ENCODE measurements at regions not wholly inside any gene's neighbourhood (a gene's known extent, or its start where the extent isn't known, plus 50 kb on each side); places are given as distances from the start of the nearest gene placed in this dataset.
"Not testable (repeated sequence)": the region's sequence is repeated elsewhere in the genome, so short reads cannot be mapped to it uniquely, and the experiment has no call there.

DNA sequence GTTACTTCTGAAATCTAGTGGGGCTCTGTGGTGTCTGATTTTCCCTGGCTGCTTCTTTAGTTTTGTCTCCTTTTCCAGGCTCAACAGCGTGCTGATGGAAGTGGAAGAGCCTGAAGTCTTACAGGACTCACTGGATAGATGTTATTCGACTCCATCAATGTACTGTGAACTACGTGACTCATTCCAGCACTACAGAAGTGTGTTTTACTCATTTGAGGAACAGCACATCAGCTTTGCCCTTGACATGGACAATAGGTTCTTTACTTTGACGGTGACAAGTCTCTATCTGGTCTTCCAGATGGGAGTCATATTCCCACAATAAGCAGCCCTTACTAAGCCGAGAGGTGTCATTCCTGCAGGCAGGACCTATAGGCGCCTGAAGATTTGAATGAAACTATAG is 51.1 kb downstream of the NBPF8 start:
- DNase-seq (ENCODE audit: low read depth); H3K4me3 ChIP-seq (ENCODE audit: low read depth, low read length): not testable (repeated sequence)

DNA sequence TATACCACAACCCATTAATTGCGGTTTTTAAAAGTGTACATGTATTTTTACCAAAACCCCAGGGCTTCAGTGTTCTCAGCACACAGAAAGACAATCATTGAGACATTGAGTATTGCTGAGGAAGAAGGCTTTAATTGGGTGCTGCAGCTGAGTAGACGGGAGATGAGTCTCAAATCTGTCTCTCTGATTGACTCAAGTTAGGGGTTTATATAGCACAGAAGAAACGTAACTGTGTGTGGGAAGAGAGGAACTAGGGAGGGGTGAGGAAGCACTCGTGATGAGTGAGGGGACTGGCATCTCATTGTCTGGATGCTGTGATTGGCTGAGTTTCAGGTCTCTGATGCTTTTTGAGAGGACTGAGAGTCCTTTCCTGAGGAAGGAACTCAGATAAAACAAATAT is 62.8 kb downstream of the NBPF8 start:
- not testable (repeated sequence) for H3K4me3 ChIP-seq (ENCODE audit: low read depth, low read length); DNase-seq (ENCODE audit: low read depth)

DNA sequence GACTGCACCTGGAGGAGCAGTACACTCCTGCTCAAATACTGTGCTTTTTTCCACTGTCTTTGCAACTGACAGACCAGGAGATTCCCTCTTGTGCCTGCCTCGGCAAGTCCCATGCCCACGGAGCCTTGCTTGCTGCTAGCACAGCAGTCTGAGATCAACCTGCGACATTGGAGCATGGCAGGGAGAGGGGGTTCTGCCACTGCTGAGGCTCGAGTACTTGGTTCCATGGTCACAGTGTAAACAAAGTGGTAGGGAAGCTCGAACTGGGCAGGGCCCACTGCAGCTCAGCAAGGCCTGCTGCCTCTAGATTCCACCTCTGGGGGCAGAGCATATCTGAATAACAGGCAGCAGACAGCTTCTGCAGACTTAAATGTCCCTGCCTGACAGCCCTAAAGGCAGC is 63.6 kb downstream of the NBPF8 start:
- not testable (repeated sequence) for H3K4me3 ChIP-seq (ENCODE audit: low read depth, low read length); DNase-seq (ENCODE audit: low read depth)

DNA sequence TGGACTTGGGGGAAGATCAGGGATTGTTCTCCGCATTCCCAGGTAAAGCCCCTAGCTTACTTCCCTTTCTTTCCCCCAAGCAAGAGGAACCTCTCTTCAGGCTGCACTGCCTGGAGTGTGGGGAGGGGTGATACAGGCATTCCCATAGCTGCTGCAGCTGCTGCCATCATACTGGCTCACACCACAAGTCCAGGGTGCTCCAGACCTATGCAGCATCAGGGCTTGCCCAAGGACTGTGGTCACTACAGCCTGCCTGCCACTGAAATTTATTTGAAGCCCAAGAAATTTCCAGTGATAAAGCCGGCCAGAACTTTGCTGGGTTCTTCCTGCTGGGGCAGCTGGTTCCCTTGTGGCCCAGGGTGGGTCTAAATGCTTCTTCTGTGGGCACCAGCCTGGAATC is 72.7 kb downstream of the NBPF8 start:
- not testable (repeated sequence) for DNase-seq (ENCODE audit: low read depth); H3K4me3 ChIP-seq (ENCODE audit: low read depth, low read length)

DNA sequence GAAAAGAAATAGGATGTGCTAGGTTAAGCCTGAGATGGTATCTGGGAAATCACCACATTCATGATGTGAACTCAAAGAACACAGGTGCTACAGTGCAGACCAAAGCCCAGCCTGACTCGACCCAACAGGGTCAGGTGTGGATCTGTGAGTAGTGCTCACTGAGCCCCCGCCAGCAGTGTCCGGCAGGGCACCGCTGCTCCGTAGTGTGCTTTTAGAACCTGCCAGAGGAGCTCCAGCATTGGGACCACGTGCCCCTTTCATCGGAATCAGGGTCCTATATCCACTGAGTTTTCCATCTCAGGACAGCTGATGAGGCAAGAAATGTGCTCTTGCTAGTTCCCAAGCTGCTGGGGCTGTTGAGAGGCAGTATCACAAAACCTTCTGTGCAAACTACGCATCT is 74.4 kb downstream of the NBPF8 start:
- not testable (repeated sequence) for H3K4me3 ChIP-seq (ENCODE audit: low read depth, low read length); DNase-seq (ENCODE audit: low read depth)

DNA sequence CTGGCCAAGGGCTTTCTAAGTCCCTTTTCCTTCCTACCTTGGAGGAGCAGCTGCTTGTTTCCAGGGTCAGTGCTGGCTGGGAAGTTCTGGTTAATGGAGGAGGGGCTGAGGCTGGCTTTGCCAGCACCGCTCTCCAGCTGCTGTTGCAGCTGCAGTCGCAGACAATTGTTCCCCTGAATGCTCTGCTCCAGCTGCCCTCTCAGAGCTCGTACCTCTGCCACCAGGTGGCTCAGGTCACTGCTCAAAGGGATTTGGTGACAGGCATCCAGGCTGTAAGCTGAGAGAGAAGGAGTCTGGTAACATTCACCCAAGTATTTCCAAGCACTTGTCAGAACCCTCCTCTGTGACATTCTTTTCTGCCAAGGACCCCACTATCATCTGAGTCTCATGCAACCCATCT is 82.3 kb downstream of the NBPF8 start:
- not testable (repeated sequence) for H3K4me3 ChIP-seq (ENCODE audit: low read depth, low read length); DNase-seq (ENCODE audit: low read depth)

DNA sequence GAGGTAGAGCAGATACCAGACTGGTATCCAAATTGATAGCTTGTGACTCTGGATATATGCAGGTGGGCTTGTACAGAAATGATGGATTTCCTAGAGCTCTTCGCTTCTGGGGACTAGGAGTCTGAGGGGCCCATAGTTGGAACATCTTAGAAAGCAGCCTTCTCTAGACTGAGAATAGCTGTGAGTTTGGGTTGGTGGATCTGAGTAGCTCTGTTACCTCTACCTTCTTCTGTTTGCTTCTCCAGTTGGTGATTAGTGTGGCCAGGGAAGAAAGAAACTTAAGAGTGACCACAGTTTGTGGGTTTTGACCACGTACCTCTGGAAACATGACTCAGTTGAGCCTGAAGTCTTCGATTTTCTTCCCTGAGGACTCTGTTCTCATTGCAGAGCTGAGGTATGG is 88.4 kb downstream of the NBPF8 start:
- DNase-seq (ENCODE audit: low read depth); H3K4me3 ChIP-seq (ENCODE audit: low read depth, low read length): not testable (repeated sequence)

DNA sequence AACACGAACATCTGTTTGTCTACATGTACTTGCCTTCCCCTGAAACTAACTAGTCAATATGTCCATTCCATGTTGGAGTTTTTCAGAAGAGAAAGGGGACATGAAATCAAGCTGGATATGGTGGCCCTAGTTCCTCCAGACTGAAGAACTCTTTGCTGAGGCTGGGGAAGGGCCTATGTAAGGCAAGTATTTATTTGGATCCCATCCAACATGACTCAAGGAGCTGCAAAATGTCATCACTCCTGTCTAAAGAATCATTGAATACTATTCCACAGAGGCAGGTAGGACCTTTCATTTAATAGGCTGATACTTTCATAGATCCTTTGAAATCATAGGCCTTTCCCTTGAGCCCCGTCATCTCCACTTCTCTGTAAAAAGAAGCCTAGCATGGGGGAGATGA is 91.5 kb downstream of the NBPF8 start:
- DNase-seq (ENCODE audit: low read depth); H3K4me3 ChIP-seq (ENCODE audit: low read depth, low read length): not testable (repeated sequence)

DNA sequence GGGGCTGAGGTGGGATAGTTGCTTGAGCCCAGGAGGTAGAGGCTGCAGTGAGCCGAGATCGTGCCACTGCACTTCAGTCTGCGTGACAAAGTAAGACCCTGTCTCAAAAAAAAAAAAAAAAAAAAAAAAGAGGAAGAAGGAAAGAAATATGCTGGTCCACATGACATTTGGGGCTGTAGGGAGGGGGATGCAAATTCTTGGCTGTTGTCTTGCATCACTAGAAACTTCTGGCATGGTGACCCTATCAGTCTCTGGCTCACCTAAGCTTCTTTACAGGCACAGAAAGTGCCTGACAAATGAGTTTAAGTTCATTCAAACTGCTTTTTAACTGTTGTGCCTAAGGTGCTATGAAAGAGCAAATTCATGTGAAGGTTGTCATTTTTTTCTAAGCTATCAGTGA is 93.5 kb downstream of the NBPF8 start:
- not testable (repeated sequence) for DNase-seq (ENCODE audit: low read depth); H3K4me3 ChIP-seq (ENCODE audit: low read depth, low read length)

DNA sequence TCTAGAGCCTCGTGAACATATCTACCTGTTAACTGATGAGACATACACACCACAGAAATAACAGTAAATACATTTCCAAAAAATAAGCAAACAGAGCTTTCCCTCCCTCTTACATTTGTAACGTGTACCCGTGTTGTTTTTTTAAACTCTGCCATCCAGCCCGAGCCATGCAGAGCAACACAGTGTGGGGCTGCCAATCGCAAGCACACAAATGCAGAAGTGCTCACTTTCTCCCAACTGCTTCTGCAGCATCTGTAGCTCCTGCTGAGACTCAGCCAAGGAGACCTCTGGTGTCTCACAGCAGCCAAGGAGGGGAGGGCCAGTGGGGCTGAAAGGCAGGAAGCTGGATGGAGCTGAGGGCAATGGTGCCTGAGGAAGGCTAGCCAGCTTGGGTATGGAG is 94.4 kb downstream of the NBPF8 start:
- H3K4me3 ChIP-seq (ENCODE audit: low read depth, low read length); DNase-seq (ENCODE audit: low read depth): not testable (repeated sequence)

DNA sequence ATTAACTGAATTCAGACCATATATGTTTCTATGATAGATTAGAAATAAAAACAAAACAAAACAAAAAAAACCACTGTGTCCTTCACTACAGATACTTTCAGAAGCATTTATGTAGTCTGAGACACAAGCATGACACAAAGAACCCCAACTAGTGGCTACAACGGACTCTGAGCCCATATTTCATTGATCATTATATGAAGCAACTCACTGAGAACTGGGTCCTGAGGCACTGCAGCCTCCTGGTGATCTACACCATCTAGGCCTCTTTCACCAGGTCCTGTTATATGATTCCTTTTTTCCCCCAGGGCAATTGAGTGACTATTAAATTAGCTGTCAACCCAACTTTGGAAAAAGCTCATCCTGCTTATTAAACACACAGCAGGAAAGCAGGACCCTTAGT is 98.3 kb downstream of the NBPF8 start:
- DNase-seq (ENCODE audit: low read depth); H3K4me3 ChIP-seq (ENCODE audit: low read depth, low read length): not testable (repeated sequence)

DNA sequence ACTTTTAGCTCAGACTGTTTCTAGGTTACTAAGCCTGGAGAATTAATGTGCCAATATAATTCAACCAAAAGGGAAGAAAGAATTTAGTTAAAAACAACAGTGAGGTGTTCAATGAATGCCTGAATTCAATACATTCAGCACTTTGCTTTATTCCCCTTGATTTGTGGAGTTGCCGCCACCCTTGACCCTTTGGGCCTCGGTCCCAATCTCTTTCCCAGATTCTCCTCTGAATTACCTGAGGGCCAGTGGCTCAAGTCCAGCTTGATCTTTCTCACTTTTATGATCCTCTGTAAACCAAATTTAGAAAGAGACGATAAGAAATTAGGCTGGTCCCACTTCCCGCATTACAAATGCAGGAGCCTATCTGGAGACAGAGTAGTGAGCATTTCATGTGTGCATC is 98.7 kb downstream of the NBPF8 start:
- not testable (repeated sequence) for H3K4me3 ChIP-seq (ENCODE audit: low read depth, low read length); DNase-seq (ENCODE audit: low read depth)

DNA sequence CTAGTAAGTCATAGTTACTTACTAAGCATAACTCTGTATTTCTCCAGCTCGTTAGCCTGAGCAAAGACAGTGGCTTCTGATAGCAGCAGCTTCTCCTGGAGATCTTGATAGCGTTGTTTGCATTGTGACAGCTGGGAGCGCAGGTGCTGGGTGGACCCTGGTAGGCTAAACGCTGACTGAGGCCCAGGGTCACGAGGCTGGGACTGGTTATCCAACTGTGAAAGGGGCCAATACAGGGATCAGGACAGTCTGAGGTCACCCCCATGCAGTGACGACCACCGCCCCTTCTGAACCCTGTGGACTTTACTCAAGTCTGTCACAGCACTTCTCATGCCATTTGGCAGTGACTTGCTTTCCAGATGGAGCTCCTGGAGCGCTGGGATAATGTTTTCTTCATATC is 104.4 kb downstream of the NBPF8 start:
- DNase-seq (ENCODE audit: low read depth); H3K4me3 ChIP-seq (ENCODE audit: low read depth, low read length): not testable (repeated sequence)

DNA sequence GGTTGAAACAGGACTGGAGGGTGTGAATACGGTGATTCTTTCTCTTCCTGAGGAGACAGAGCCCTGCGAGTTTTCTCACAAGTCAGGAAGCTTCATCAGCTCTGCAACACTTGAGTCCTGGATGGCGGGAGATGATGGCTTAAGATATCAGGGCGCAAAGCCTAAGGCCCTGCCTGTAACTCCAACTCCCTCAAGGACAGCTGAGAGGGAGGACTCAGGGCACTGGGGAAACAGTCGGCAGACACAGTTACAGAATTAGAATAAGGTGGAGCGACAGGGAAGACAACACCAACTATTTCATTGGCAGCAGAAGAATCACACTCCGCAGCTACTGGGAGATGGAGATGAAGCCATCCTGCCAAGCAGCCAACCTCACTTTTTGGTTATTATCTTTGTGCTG is 109.6 kb downstream of the NBPF8 start:
- DNase-seq (ENCODE audit: low read depth); H3K4me3 ChIP-seq (ENCODE audit: low read depth, low read length): not testable (repeated sequence)

DNA sequence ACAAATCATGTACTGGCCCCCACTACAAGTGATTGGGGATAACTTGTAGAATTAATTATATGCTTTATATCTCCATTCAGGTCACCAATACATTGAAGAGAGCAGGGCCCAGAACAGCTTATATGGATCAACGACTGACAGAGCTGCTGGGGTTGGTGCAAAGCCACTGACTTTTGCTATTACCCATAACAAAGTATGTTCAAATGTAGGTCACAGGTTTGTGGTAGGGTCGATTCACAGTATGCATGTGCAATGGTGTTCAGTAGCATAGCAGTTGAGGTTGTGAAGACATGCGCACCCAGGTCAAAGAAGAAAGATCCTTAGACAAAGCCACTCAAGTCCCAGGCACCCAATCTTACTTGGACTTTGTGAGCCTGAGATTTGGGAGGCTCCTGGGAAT is 110.6 kb downstream of the NBPF8 start:
- not testable (repeated sequence) for DNase-seq (ENCODE audit: low read depth); H3K4me3 ChIP-seq (ENCODE audit: low read depth, low read length)

DNA sequence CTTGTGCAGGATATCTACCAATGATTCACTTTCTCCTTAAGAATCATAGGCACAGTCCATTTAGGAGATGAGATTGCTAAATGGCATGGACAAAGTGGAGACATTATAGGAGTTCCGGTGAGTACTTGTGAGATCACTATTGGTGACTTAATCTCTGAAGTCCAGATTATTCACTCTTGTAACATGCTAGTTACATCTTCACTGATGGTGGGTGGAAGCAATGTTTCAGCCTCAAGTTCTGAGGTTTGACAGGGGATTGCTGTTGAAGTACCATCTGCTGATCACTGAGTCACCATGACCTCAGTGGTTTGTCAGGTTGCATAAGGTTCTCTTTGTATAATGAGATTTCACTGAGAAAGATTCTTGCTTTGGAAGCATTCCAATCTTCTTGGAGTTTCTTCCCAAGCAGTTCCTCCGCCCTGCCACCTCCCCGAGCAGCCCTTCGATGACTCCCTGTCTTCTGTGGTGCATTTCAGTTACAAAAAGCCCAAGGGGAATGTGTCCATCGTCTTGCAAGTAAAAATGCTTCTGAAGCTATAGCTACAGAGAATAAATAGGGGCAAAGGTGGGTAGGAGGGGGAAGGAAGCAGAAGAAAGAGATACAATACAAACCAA is 114.7 kb downstream of the NBPF8 start:
- not testable (repeated sequence) for DNase-seq (ENCODE audit: low read depth); H3K4me3 ChIP-seq (ENCODE audit: low read depth, low read length)

DNA sequence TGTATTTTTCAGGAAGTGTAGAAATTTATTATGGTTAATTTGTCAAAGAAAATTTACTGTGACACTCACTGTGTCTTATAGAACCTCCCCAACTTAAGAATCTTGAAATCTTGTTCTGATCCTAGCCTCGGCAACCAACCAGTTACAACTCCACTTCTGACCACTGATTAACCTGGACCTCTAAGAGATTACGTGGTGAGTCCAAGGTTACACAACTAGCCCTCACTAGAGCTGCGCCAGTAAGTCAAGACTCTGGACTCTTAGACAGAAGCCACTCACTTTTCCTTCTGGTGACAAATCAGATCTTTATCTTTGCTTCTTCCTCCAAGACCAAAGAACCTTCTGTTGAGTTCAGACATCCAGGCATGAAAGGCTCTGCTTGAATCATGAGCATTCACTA is 116.6 kb downstream of the NBPF8 start:
- DNase-seq (ENCODE audit: low read depth); H3K4me3 ChIP-seq (ENCODE audit: low read depth, low read length): not testable (repeated sequence)

DNA sequence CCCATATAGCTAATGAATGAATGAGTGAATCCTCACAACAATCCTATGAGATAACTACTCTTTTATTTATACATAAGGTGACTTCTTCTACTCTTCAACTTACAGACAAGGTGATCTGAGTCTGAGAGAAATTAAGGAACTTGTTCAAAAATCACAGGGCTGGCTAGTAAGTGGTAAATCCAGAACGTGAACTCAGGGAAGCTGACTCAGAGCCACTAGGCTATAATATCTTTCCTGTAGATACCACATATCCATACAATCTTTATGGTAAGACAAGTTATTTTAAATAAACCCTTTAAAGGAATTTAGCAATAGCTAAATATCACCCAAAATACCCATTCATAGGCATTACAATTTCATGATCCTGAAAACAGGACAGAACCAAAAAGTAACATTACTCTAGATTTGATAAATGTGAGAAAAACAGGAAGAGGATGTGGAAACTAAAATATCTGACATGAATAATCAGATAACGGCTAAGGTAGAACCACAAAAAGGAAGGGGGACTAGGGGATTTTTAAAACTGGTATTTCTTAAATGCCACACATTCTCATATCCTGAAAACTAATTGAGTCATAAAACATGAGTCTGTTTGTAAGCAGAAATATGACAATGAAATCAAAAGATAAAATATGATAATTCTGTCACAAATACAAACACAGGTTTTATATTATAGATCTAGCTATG is 119.7 kb downstream of the NBPF8 start:
- peak; percentile 39 for DNase-seq (ENCODE audit: low read depth)
- H3K4me3 ChIP-seq (ENCODE audit: low read depth, low read length): not testable (repeated sequence)

DNA sequence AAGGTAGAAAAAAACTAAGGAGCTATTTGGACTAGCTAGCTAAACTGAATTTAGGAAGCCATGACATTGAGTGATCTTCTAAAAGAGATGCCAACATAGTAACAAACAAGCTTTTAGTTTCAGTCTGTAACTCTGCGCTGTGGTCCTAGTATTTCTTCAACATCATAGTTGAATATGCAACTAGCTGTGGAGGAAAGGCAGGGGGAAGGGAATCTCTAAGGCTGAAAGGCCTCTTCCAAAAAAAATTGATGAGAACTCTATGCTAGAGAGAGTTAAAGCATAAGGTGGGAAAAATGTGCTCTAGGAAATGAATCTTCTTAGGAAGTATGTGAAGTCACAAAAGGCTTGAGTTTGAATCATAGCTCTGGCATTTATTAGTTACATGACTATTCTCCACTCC is 120.2 kb downstream of the NBPF8 start:
- not testable (repeated sequence) for H3K4me3 ChIP-seq (ENCODE audit: low read depth, low read length)
- peak; percentile 4 for DNase-seq (ENCODE audit: low read depth)

DNA sequence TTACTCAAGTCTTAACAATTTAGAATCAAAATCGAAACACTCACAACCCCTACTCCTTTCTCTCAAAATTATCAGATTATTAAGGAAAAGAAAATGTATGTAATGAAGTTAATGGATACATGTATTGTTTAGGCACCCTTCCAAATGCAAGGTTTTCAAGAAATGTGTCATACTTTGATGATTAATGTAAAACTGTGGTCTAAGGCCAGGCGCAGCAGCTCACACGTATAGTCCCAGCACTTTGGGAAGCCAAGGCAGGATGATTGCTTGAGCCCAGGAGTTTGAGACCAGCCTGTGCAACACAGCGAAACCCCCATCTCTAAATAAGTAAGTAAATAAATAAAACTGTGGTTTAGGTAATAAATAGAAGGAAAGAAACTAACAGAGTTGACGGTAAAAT is 126.6 kb downstream of the NBPF8 start:
- not testable (repeated sequence) for H3K4me3 ChIP-seq (ENCODE audit: low read depth, low read length)

DNA sequence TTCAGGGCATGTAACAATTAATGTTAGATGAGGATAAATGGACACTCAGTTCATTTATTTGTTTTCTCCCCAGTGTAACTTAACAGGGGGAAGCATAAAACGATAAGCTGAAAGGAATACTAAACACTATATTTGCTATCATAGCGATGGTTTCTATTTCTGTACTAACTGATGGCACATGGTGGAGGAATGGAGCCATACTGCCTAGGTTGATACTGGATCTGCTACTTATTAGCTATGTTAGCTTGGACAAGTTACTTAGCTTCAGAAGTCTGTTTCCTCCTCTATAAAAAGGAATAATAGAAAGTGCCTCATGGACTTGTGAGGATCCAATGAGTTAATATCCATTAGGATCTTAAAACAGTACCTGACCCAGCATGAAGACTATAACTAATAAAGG is 127.5 kb downstream of the NBPF8 start:
- H3K4me3 ChIP-seq (ENCODE audit: low read depth, low read length); DNase-seq (ENCODE audit: low read depth): not testable (repeated sequence)

More for the DNA sequence above, 126.6 kb downstream of the NBPF8 start:
- DNase-seq (ENCODE audit: low read depth): not testable (repeated sequence)
